Ectodermal cell (in vitro differentiated cells): ENCODE measurements at regions not wholly inside any gene's neighbourhood (a gene's known extent, or its start where the extent isn't known, plus 50 kb on each side); places are given as distances from the start of the nearest gene placed in this dataset.
"Not testable (repeated sequence)": the region's sequence is repeated elsewhere in the genome, so short reads cannot be mapped to it uniquely, and the experiment has no call there.

Experiments used
- H3K27ac ChIP-seq: 2 replicates; pipeline ENCODE4 v1.7.0; 2013; ENCODE audit warnings: mild to moderate bottlenecking, low read depth, low read length; ENCODE audit not compliant: insufficient read depth, poor library complexity, severe bottlenecking
- H3K27me3 ChIP-seq: 2 replicates; pipeline ENCODE4 v1.7.0; 2013; ENCODE audit warnings: mild to moderate bottlenecking, low read length; ENCODE audit not compliant: insufficient read depth, control insufficient read depth, poor library complexity, severe bottlenecking
- H3K36me3 ChIP-seq: one replicate; pipeline ENCODE4 v1.7.0; 2013; ENCODE audit warnings: low read length; ENCODE audit not compliant: control insufficient read depth, insufficient read depth
- H3K4me1 ChIP-seq: one replicate; pipeline ENCODE4 v1.7.0; 2013; ENCODE audit warnings: low read length; ENCODE audit not compliant: control insufficient read depth, insufficient read depth
- H3K4me3 ChIP-seq: 2 replicates; pipeline ENCODE4 v1.7.0; 2013; ENCODE audit warnings: low read depth, low read length, control low read depth; ENCODE audit not compliant: insufficient read depth
- H3K9me3 ChIP-seq: 2 replicates; pipeline ENCODE4 v1.7.0; 2013; ENCODE audit warnings: mild to moderate bottlenecking, low read length, moderate library complexity; ENCODE audit not compliant: control insufficient read depth
- WGBS, 2 experiments: methylation state at CpG; one replicate each; pipeline ENCODE4 v1.1.7; 2013; ENCODE audit warnings: missing lambda C conversion rate in 2 of 2; 5-methylcytosine and 5-hydroxymethylcytosine counted together

- H3K27me3 ChIP-seq: no peaks in the 10 kb centered on the region
- no peaks in the 10 kb centered on the region for H3K9me3 ChIP-seq
- no peak overlapping the region for H3K4me3 ChIP-seq
- 75 to 92% methylated on average over 2 of the region's 2 CpGs for WGBS, 2 experiments
- H3K4me1 ChIP-seq: no peaks in the 10 kb centered on the region
- no peak overlapping the region for H3K27ac ChIP-seq
- no peaks in the 10 kb centered on the region for H3K36me3 ChIP-seq
Observed at GRCh38 chr5:120329095-120329494, 135.0 kb upstream of the PRR16 start.

GRCh38 chr5:120330558-120330957, 133.5 kb upstream of the PRR16 start:
- Histone ChIP-seq H3K36me3 (no peaks in the 10 kb centered on the region), H3K4me1 (no peaks in the 10 kb centered on the region), H3K27me3 (no peaks in the 10 kb centered on the region), H3K9me3 (no peaks in the 10 kb centered on the region), H3K27ac (no peak overlapping the region), H3K4me3 (no peak overlapping the region)
- WGBS, 2 experiments: 92 to 100% methylated on average over 1 of the region's 1 CpG

DNA sequence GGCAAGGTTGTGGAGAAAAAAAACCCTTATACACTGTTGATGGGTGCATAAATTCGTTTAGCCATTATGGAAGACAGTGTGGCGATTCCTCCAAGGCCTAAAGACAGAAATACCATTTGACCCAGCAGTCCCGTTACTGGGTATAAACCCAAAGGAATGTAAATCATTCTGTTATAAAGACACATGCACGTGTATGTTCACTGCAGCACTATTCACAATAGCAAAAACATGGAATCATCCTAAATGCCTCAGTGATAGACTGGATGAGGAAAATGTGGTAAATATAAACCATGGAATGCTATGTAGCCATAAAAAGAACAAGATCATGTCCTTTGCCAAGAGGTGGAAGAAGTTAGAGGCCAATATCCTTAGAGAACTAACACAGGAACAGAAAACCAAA, 119.9 kb upstream of the PRR16 start:
- Histone ChIP-seq H3K4me1 (no peaks in the 10 kb centered on the region), H3K36me3 (no peaks in the 10 kb centered on the region), H3K4me3 (no peak overlapping the region), H3K27me3 (no peaks in the 10 kb centered on the region), H3K9me3 (no peaks in the 10 kb centered on the region), H3K27ac (no peak overlapping the region)
- whole genome bisulfite sequencing, 2 experiments: 94 to 95% methylated on average over 4 of the region's 4 CpGs

DNA sequence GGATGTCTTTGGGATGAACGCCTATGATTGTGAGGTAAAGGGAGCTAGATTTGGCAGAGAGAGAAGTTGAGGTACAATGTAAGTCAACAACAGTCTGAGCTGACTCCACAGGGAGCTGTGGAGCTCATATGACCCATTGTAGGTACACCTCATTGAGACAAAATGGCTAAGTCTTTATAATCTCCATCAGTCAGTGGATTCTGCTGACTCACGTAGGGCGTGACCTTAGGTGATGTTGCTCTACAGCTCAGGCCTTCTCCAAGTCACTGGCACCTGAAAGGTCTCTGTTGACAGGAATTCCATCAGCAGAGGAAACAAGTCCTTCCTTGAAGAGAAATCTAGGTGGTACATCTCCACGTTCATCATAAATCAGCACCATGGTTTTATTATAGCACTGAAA, 118.2 kb upstream of the PRR16 start:
- 94 to 98% methylated on average over 3 to 4 of the region's 4 CpGs for WGBS, 2 experiments
- H3K27me3 ChIP-seq: no peaks in the 10 kb centered on the region
- H3K4me3 ChIP-seq: no peak overlapping the region
- H3K4me1 ChIP-seq: no peaks in the 10 kb centered on the region
- no peak overlapping the region for H3K27ac ChIP-seq
- no peaks in the 10 kb centered on the region for H3K9me3 ChIP-seq
- no peaks in the 10 kb centered on the region for H3K36me3 ChIP-seq

GRCh38 chr5:120351071-120351470, 113.0 kb upstream of the PRR16 start:
- not testable (repeated sequence) for H3K9me3 ChIP-seq, H3K4me1 ChIP-seq, H3K27ac ChIP-seq, H3K36me3 ChIP-seq, H3K27me3 ChIP-seq, H3K4me3 ChIP-seq
- 97% methylated on average over 5 of the region's 5 CpGs for WGBS, 2 experiments

- no peaks in the 10 kb centered on the region for H3K9me3 ChIP-seq
- H3K4me1 ChIP-seq: no peaks in the 10 kb centered on the region
- 89 to 100% methylated on average over 1 to 2 of the region's 2 CpGs for WGBS, 2 experiments
- no peak overlapping the region for H3K27ac ChIP-seq
- no peaks in the 10 kb centered on the region for H3K36me3 ChIP-seq
- H3K27me3 ChIP-seq: no peaks in the 10 kb centered on the region
- no peak overlapping the region for H3K4me3 ChIP-seq
Observed at GRCh38 chr5:120354126-120354525, 110.0 kb upstream of the PRR16 start.

GRCh38 chr5:120358949-120359348, 105.2 kb upstream of the PRR16 start:
- Histone ChIP-seq H3K27me3 (no peaks in the 10 kb centered on the region), H3K4me1 (no peaks in the 10 kb centered on the region), H3K27ac (no peak overlapping the region), H3K4me3 (no peak overlapping the region), H3K36me3 (no peaks in the 10 kb centered on the region), H3K9me3 (no peaks in the 10 kb centered on the region)
- 86 to 93% methylated on average over 3 of the region's 3 CpGs for WGBS, 2 experiments

DNA sequence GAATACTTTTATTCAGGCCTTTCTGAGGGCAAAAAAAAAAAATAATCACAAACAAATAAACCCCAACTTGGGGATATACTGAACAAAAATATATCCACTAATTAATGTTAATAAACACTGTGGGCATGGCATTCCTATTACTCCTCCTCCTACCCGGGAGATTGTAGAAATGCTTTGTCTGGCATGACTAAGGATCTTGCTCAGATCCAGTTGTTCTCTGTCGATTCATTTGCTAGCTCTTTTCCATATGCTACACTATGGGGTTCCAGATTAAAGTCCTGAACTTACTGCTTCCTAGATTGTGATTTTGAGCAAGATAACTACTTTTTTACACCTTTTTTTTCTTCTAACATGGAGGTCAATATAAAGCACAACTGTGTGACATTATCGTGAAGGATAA, 102.2 kb upstream of the PRR16 start:
- WGBS, 2 experiments: 83 to 89% methylated on average over 2 to 3 of the region's 3 CpGs
- H3K4me1 ChIP-seq: no peaks in the 10 kb centered on the region
- no peaks in the 10 kb centered on the region for H3K9me3 ChIP-seq
- H3K4me3 ChIP-seq: no peak overlapping the region
- no peaks in the 10 kb centered on the region for H3K36me3 ChIP-seq
- no peaks in the 10 kb centered on the region for H3K27me3 ChIP-seq
- no peak overlapping the region for H3K27ac ChIP-seq

DNA sequence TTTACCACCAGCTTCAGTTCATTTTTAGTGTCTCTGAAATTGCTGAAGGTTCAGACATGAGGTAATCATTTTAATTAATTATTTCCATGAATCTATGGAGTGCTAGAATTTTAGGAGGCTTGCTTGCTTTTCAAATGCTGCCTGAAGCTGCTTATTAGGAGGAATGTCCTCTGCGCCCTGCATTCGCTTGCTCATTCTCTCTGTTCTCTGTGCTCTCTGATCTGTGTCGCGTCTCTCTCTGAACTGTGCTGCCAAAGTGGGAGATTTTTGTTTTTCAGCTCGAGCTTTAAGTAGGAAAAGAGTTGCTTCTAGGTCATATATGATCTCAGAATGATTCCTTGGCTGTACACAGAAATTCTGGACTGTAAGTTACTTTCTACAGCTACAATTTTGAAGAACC, 101.7 kb upstream of the PRR16 start:
- Histone ChIP-seq H3K27me3 (no peaks in the 10 kb centered on the region), H3K36me3 (no peaks in the 10 kb centered on the region), H3K4me1 (no peaks in the 10 kb centered on the region), H3K9me3 (no peaks in the 10 kb centered on the region), H3K27ac (no peak overlapping the region), H3K4me3 (no peak overlapping the region)
- 94% methylated on average over 5 of the region's 5 CpGs for WGBS, 2 experiments

GRCh38 chr5:120365656-120366446, 98.2 kb upstream of the PRR16 start:
- Histone ChIP-seq H3K27me3 (no peaks in the 10 kb centered on the region), H3K36me3 (no peaks in the 10 kb centered on the region), H3K4me1 (no peaks in the 10 kb centered on the region), H3K9me3 (no peaks in the 10 kb centered on the region), H3K4me3 (no peak overlapping the region), H3K27ac (no peak overlapping the region)
- WGBS, 2 experiments: 93 to 95% methylated on average over 7 of the region's 7 CpGs
